ENCODE measurements at regions not wholly inside any gene's neighbourhood (a gene's known extent, or its start where the extent isn't known, plus 50 kb on each side); places are given as distances from the start of the nearest gene placed in this dataset.

DNA sequence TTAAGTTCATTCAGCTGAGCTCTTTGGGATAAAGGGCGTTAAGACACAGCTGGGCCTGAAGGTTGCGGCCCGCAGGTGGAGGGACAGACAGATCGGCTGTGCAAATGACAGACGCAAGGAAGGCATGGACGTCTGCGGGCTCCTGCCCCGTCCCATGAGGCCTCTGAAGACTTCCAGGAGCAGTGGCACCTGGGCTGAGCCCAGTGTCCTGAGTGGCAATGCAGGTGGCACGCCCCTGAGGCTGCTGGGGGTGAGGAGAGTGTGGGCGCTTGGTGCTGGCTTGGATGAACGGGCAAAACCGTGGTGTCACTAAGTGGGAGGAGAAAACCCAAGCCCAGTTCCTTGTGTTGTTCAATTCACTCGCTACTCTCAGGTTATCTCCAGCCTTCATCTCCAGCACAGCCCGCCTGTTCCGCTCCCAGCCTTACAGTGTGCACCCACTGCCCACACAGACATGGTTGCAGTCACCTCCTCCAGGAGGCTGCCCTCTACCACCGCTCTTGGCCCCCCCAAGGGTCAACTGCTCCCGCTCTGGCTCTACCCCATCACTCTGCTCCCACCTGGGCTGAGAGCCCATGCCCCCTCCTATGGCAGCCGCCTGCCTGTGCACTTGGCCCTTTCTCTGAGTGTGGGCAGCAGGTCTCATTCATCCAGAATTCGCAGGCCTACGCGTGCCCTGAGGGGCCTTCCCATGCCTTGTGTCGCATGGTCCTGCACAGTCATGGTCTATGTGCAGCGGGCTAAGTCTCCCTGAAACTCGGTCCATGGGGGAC lies 50.3 kb downstream of the PTGR3 start:
- TF ChIP-seq YY1 (IDR thresholded peaks at IDR 0.05; ENCODE audit: low read depth) (no peak), ELF1 (IDR thresholded peaks at IDR 0.05) (no peak), RCOR1 (IDR thresholded peaks at IDR 0.05; ENCODE audit: low read length) (no peak), NFIC (IDR thresholded peaks at IDR 0.05; ENCODE audit: borderline replicate concordance) (no peak), PBX3 (IDR thresholded peaks at IDR 0.05) (no peak)
- Histone ChIP-seq H2AFZ (ENCODE audit: low read depth) (no peak overlapping the region), H3K4me3 (ENCODE audit: low read depth in 2 of 2, low read length in 1 of 2) (no peak overlapping the region), H3K4me1 (ENCODE audit: control insufficient read depth in 1 of 2, insufficient read depth in 2 of 2, low read depth in 1 of 2, low read length in 1 of 2) (peaks cover 0 to 4% of the 10 kb centered on the region in 2 experiments; a peak in 1 of 4 replicates), H3K36me3 (replicated peaks in 1 of 2; ENCODE audit: control insufficient read depth in 1 of 2, insufficient read depth in 2 of 2, low read length in 1 of 2) (no peaks in the 10 kb centered on the region), H4K20me1 (ENCODE audit: insufficient read depth) (no peaks in the 10 kb centered on the region), H3F3A (replicated peaks; ENCODE audit: insufficient read depth) (no peaks in the 10 kb centered on the region), H3K79me2 (ENCODE audit: insufficient read depth) (no peaks in the 10 kb centered on the region), H3K9me2 (no peaks in the 10 kb centered on the region), H3K9me3 (no peaks in the 10 kb centered on the region), H3K9ac (no peak overlapping the region), H3K4me2 (no peak overlapping the region), H3K27me3 (ENCODE audit: insufficient read depth) (no peaks in the 10 kb centered on the region), H3K27ac (ENCODE audit: low read depth in 2 of 2, low read length in 1 of 2) (no peak overlapping the region)
- DNase-seq, result no peak
- CTCF ChIA-PET, result no interaction called here
- POLR2A ChIA-PET, result no interaction called here
- 81% methylated on average over 13 of the region's 24 CpGs for WGBS (ENCODE audit: low lambda C conversion rate)

DNA sequence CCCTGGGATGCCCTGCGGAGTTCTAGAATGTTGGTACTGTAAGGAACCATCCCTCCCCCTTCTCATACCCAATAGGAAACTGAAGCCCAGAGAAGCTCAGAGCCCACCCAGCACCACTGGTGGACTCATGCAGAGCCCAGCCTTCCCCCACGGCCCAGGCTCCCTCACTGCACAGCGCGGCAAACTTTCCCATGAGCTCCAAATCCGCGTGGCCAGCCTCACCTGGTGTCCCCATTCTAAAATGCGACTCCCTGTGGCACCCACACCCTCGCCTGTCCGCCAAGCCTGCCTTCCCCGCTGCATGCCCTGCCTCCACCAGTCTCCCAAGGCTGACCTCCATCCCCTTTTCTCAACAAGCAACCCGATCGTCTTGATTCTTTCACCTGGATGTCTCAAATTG lies 51.1 kb downstream of the PTGR3 start:
- H2AFZ ChIP-seq (ENCODE audit: low read depth), result no peak overlapping the region
- H3K9ac ChIP-seq, result no peak overlapping the region
- no peak for TF ChIP-seq RAD21 (IDR thresholded peaks at IDR 0.05; ENCODE audit: low read length)
- no peak for TF ChIP-seq USF2 (IDR thresholded peaks at IDR 0.05; ENCODE audit: borderline replicate concordance, low read depth, low read length)
- no peak for TF ChIP-seq MXI1 (IDR thresholded peaks at IDR 0.05; ENCODE audit: low read depth, low read length)
- no peak for TF ChIP-seq PBX3 (IDR thresholded peaks at IDR 0.05)
- no peak for TF ChIP-seq CHD2 (IDR thresholded peaks at IDR 0.05; ENCODE audit: low read length, partially characterized antibody)
- no peak for TF ChIP-seq NFIC (IDR thresholded peaks at IDR 0.05; ENCODE audit: borderline replicate concordance)
- no peak for TF ChIP-seq MEF2A (IDR thresholded peaks at IDR 0.05; ENCODE audit: borderline replicate concordance, low read depth)
- TF ChIP-seq SIN3A (IDR thresholded peaks at IDR 0.05; ENCODE audit: borderline replicate concordance, low read depth, low read length), result no peak
- TF ChIP-seq EP300 (IDR thresholded peaks at IDR 0.05; ENCODE audit: borderline replicate concordance in 1 of 2, low read depth in 1 of 2, low read length in 1 of 2), result no peak
- H3K9me2 ChIP-seq, result no peaks in the 10 kb centered on the region
- H3K4me3 ChIP-seq (ENCODE audit: low read depth in 2 of 2, low read length in 1 of 2), result no peak overlapping the region
- H3K27me3 ChIP-seq (ENCODE audit: insufficient read depth), result no peaks in the 10 kb centered on the region
- no peak overlapping the region for H3K27ac ChIP-seq (ENCODE audit: low read depth in 2 of 2, low read length in 1 of 2)
- no peaks in the 10 kb centered on the region for H3K9me3 ChIP-seq
- no peak overlapping the region for H3K4me2 ChIP-seq
- CTCF ChIA-PET, result no interaction called here
- no peaks in the 10 kb centered on the region for H3K36me3 ChIP-seq (replicated peaks in 1 of 2; ENCODE audit: control insufficient read depth in 1 of 2, insufficient read depth in 2 of 2, low read length in 1 of 2)
- H3F3A ChIP-seq (replicated peaks; ENCODE audit: insufficient read depth), result no peaks in the 10 kb centered on the region
- H3K79me2 ChIP-seq (ENCODE audit: insufficient read depth), result no peaks in the 10 kb centered on the region
- H4K20me1 ChIP-seq (ENCODE audit: insufficient read depth), result no peaks in the 10 kb centered on the region
- POLR2A ChIA-PET, result no interaction called here
- WGBS (ENCODE audit: low lambda C conversion rate), result 78% methylated on average over 12 of the region's 12 CpGs
- no peak for DNase-seq
- H3K4me1 ChIP-seq (ENCODE audit: control insufficient read depth in 1 of 2, insufficient read depth in 2 of 2, low read depth in 1 of 2, low read length in 1 of 2), result peaks cover 0 to 4% of the 10 kb centered on the region in 2 experiments; a peak in 1 of 4 replicates

Measured in SK-N-SH (cell line).